Activated CD4-positive, alpha-beta T cell treated with anti-CD3 and anti-CD28 coated beads for 4 hours (primary cell): ENCODE measurements at regions not wholly inside any gene's neighbourhood (a gene's known extent, or its start where the extent isn't known, plus 50 kb on each side); places are given as distances from the start of the nearest gene placed in this dataset.

Experiments used
- DNase-seq, 2 donors: peaks; one replicate each; pipeline ENCODE4 v3.0.0-alpha.2; 2020

DNA sequence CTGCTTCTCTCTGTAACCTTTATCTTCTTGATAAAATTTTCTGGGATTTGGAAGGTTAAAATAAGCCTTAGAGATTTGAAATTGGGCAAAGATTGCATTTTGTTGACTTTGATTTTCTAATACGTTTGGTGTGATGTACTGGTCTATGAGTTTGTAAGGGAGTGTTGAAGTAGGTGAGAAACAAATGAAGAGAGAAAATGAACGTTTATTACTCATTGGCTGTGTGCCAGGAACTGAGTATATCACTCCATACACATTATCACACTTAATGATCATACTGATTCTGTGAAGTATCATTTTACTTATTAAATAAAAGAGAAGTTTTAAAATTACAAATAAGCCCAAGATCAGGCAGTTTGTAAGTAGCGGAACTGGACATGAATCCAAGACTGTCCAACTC lies 795.1 kb upstream of the ZEB2 start:
- DNase-seq, result no peak

DNA sequence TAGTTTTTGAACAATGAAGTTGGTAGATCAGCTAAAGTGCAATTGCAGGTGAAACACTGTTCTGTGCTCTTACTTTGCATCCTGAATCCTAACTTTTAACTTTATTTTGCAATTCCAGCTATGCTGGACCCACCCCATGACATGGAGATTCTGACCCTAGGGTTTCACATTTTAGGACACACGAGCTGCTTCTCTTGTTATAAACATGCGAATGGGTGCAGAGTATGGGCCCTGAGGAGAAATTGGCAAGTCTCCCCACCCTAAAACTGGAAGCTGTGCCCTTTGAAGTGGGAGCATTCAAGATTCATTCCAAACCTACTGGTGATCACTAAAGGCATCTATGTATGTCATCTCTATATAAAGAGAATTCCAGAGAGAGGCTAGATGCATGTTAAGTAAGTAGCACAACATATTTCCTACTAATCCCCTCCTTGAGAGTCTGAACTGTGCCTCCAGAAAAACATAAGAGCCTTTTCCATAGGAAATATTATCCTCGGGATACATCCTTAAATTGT lies 794.3 kb upstream of the ZEB2 start:
- no peak for DNase-seq

GRCh38 chr2:145305889-145306288 lies 786.0 kb upstream of the ZEB2 start:
- DNase-seq, result no peak

DNA sequence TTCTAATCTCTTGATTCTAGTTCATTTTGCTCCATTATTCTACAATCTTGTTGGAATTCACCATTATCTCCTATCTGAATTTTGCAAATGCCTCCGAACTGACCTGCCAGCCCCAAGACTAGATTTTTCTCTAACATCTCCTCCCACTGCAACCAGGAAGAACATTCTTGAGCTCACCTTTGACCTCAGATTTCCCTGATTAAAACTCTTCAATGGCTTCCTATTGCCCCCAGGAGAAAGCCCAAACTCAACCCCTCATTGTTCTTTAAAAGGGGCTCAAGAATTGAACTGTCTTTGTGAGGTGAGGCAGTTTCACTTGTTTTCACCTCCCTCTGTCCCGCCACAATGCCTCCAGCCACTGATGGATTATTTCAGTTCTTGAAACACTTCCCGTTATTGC lies 784.6 kb upstream of the ZEB2 start:
- DNase-seq, result no peak

- no peak for DNase-seq
These were observed 783.6 kb upstream of the ZEB2 start for GRCh38 chr2:145303536-145303935.

DNA sequence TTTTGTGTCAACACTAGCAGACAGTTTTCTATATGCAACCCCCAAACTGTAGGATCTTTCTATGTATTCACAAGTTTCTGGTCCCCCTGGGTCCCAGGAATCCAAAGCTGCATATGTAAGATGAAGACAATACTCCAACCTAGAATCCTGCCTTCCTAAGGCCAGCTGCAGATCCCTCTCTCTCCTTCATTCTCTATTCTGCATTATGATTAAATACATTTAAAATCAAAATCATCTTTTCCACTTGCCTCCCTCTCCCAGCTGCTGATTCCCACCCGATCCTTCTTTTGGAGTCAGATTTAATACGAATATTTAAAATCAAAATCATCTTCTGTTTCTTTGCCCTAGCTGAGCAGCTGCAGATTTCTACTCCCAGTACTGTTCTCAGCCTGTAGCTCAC lies 783.0 kb upstream of the ZEB2 start:
- no peak for DNase-seq

- DNase-seq, result no peak
These were observed 782.5 kb upstream of the ZEB2 start for GRCh38 chr2:145302451-145302850.

DNA sequence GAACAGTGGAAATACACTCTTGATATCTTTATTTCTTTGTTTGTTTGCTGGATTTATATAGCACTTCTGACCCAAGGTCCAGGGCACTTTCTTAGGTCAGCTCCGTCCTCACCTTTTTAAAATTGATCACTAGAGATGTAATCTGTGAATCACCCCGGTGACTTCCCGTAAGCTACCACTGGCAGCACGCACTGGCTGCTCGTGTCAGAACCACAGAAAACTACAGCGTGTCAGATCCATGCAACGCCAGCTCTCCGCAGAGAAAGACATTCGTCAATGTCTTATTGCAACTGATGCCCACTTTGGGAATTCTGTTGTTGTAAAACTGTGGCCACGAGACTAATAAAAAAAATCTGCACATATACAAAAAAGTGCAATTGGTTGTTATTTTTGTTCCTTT lies 779.4 kb upstream of the ZEB2 start:
- DNase-seq, result no peak

DNA sequence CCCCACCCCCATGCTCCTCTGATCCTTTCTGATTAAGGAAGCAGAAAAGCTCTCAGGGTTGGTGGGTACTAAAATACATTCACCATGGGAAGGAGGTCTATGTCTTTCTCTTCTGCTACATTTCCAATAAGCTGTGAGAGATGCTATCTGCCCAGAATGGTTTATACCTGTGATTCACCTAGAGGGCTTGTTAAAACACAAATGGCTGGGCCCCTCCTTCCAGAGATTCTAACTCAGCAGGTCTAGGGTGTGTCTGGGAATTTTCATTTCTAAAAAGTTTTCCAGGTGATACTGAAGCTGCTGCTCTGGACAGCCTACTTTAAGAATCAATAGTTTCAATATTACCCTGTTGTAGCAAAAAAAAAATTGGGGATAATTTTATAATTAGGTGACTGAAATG lies 772.2 kb upstream of the ZEB2 start:
- no peak for DNase-seq

- DNase-seq, result no peak
These were observed 771.1 kb upstream of the ZEB2 start for GRCh38 chr2:145290986-145291385.

DNA sequence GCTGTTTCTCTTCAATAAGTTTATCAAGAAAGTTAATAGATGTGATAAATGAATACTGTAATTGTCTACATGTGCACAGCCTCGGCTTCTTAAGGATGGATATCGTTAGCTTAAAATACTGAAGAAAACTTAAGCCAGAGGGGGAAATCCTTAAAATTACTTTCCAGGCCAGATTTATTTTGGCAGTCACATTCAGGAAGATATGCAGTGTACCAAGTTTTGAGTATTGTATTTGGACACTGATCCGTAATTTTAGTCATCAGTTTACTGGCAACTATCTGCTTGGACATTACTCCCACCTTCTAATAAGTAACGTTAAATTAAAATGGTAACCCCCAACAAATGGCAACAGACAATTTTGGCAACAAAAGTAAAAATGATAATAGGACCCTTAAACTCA lies 770.0 kb upstream of the ZEB2 start:
- no peak for DNase-seq

- no peak for DNase-seq
These were observed 769.0 kb upstream of the ZEB2 start for GRCh38 chr2:145288650-145289496.

DNA sequence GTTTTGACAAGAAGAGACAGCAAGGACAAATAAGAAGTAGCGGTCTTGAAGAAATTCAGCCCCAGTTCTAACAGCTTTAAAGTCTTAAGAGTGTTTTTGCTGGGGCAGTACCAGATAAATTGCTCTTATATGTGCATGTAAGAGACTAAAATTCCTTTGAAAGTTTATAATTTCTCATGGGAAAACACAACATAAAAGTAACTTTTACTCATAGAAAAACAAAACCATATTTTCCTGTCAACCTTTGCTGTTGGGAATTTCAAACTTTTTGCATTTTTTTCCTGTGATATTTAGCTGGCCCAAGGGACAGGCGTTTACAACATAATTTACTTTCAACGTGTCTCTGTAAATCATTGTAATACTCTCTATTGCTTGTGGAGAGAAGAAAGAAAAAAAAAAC lies 767.8 kb upstream of the ZEB2 start:
- DNase-seq, result no peak

DNA sequence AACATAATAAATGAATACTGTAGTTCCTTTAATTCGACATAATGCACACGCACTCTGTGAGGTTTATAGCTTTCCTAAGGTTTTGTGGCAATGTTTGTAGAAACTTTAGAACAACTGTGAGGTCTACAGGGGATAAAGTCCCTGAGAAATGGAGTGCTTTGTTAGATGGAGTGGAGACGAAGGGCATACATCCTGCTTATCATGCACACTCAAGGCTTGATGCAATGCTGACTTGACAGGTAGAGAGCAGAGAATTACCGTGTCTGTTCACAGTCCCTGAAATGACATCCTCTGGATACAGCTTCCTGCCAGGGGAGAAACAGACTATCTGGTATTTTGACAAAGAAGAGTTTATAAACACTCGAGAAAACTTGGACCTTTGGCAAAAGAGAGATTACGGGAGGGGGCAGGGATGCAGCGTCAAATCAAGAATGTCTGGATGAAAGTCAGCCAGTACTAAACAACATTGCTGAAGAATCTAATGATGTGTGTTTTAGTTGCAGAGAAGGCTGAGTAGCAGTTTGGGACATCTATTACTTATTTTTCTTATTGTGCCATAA lies 766.9 kb upstream of the ZEB2 start:
- no peak for DNase-seq

DNA sequence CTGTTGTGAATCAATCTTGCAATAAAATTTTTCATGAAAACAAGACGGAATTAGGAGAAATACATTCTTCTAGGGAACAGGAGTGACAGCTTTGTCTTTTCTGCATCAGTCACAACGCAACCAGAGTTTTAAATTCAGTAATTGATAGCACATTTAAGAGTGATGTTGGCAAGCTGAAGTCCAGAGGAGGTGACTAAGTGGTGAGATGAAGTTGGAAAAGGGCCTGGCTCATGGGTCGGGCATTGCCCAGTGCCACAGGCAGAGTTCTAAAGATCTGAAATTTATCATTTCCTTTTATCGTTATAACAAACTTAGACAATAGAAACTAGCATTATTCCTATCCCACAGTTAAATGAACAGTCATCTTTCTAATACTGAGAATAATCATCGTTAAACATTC lies 764.6 kb upstream of the ZEB2 start:
- no peak for DNase-seq

DNA sequence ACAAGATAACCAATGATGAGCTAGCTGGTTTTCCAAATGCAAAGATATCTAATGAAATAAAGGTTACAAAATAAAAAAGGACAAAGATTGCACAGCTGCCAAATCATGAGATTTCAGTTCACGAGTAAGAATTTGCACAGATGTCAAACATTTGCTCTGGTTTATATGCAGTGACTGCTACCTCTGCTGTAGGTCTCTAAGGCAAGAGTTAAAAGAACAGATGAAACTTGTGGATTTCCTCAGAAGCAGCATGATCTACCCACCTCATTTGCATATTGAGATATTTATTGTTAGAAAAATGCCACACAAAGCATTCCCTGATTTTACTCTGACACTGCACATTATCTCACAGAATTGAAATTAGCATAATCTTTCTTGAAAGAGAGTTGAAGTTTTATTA lies 763.2 kb upstream of the ZEB2 start:
- no peak for DNase-seq

DNA sequence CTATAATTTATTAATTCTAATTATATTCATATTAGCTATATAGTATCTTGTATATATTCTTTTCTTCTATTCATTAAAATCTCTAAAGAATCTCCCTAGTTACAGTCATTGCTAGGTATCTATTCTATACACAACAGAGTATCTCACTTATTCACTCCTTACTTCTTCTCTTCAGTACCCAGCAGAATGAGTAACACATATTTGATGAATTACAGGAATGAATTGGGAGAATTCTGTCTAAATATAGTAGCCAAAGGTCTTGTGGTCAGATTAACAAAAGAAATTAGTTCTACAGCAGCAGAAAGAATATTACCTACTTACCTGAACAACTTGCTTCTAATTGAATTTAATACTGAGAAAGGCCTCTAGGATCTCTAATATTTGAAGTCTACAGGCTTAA lies 758.0 kb upstream of the ZEB2 start:
- DNase-seq, result no peak

DNA sequence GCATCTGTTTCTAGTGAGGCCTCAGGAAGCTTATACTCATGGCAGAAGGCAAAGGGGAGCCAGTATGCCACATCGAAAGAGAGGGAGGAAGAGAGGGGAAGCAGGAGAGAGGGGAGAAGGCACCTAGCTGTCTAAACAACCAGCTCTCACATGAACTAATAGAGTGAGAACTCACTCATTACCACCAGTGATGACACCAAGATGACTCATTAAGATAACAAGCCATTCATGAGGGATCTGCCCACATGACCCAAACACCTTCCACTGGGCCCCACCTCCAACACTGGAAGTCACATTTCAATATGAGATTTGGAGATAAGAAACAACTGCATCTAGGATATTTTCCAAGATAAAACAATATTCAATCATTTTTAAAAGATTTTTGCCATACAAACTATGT lies 753.9 kb upstream of the ZEB2 start:
- DNase-seq, result no peak

DNA sequence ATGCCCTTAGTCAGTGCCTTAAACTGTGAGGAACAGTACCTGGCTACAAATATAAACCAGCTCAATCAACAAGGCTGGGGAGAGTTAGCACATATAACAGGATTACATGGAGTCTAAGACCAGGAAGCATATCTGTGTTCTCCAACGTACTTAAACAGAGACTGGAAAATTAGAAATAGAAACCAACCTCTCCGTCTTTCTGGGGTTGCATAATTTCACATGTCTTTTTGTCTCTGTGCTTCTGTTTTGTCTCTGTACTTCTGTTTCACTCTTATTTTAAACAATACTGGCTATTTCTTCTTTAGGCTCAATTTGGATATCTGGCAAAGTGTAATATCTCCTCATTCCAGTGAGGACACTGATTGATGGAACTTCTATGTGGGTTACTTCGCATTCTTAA lies 749.0 kb upstream of the ZEB2 start:
- no peak for DNase-seq

- no peak for DNase-seq
These were observed 747.5 kb upstream of the ZEB2 start for GRCh38 chr2:145267451-145267850.

DNA sequence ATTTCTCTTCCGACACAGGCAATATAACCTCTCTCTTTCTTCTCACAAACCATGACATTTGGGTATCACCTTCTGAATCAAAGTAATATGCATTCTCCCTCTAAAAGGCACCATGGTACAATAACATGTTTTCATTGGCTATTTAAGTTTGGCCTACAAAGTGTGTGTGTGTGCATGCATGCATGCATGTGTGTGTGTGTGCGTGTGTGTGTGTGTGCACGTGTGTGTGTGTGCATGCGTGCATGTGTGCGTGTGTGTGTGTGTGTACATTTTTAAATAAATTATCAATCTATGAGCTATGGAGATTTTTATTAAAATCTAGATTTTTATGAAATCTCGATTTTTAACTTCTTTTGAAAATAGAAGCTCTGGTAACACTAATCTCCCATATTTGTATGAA lies 745.3 kb upstream of the ZEB2 start:
- DNase-seq, result no peak

- DNase-seq, result no peak
These were observed 740.8 kb upstream of the ZEB2 start for GRCh38 chr2:145260674-145261073.

- no peak for DNase-seq
These were observed 740.2 kb upstream of the ZEB2 start for GRCh38 chr2:145260081-145260480.

GRCh38 chr2:145258903-145259579 lies 739.1 kb upstream of the ZEB2 start:
- no peak for DNase-seq
